NCI-H2196 treated with DMSO at 0.1 percent for 48 hours (cell line): ENCODE measurements at regions not wholly inside any gene's neighbourhood (a gene's known extent, or its start where the extent isn't known, plus 50 kb on each side); places are given as distances from the start of the nearest gene placed in this dataset.

Experiments
- DNase-seq: peaks from one replicate; lab custom pipeline; 2025; ENCODE audit not compliant: unreplicated experiment; lab: John Stamatoyannopoulos, UW

- DNase-seq: no peak
Observed at GRCh38 chr3:31246293-31247062, 286.2 kb upstream of the STT3B start.

GRCh38 chr3:31247063-31247447, 285.7 kb upstream of the STT3B start:
- no peak for DNase-seq

- peak; percentile 19 for DNase-seq
Observed at GRCh38 chr3:31247850-31248562, 284.7 kb upstream of the STT3B start.

GRCh38 chr3:31248563-31248992, 284.1 kb upstream of the STT3B start:
- no peak for DNase-seq

GRCh38 chr3:31249545-31249944, 283.2 kb upstream of the STT3B start:
- DNase-seq: no peak

GRCh38 chr3:31250116-31250777, 282.5 kb upstream of the STT3B start:
- DNase-seq: no peak

- DNase-seq: no peak
Observed at GRCh38 chr3:31251083-31251482, 281.6 kb upstream of the STT3B start.

GRCh38 chr3:31252216-31253185, 280.2 kb upstream of the STT3B start:
- DNase-seq: no peak

- DNase-seq: no peak
Observed at GRCh38 chr3:31253782-31254181, 278.9 kb upstream of the STT3B start.

GRCh38 chr3:31254483-31254882, 278.2 kb upstream of the STT3B start:
- DNase-seq: no peak

GRCh38 chr3:31255007-31255581, 277.6 kb upstream of the STT3B start:
- DNase-seq: no peak

- no peak for DNase-seq
Observed at GRCh38 chr3:31262201-31262600, 270.5 kb upstream of the STT3B start.

- no peak for DNase-seq
Observed at GRCh38 chr3:31263897-31264296, 268.8 kb upstream of the STT3B start.

- DNase-seq: no peak
Observed at GRCh38 chr3:31265646-31266428, 266.9 kb upstream of the STT3B start.

- DNase-seq: no peak
Observed at GRCh38 chr3:31268868-31269267, 263.9 kb upstream of the STT3B start.

- no peak for DNase-seq
Observed at GRCh38 chr3:31270010-31270409, 262.7 kb upstream of the STT3B start.

- no peak for DNase-seq
Observed at GRCh38 chr3:31274326-31275024, 258.2 kb upstream of the STT3B start.

GRCh38 chr3:31275038-31275572, 257.6 kb upstream of the STT3B start:
- DNase-seq: no peak

- no peak for DNase-seq
Observed at GRCh38 chr3:31275583-31275982, 257.1 kb upstream of the STT3B start.
